Hepatocyte (in vitro differentiated cells): ENCODE measurements at regions not wholly inside any gene's neighbourhood (a gene's known extent, or its start where the extent isn't known, plus 50 kb on each side); places are given as distances from the start of the nearest gene placed in this dataset.

Source experiments
- DNase-seq: peaks from one replicate; pipeline ENCODE4 v3.0.0-alpha.2; 2016; ENCODE audit warnings: low spot score
- H2AFZ ChIP-seq: fragments of 200-600 bp; sonication (generic); 2 replicates; pipeline ENCODE4 v1.6.0; 2016; ENCODE audit warnings: antibody characterized with exemption, mild to moderate bottlenecking
- H3K27ac ChIP-seq: fragments of 200-600 bp; sonication (generic); 2 replicates; pipeline ENCODE4 v1.5.1; 2016; ENCODE audit warnings: mild to moderate bottlenecking
- H3K27me3 ChIP-seq: fragments of 200-600 bp; sonication (generic); 2 replicates; pipeline ENCODE4 v1.6.1; 2016
- H3K36me3 ChIP-seq: fragments of 200-600 bp; sonication (generic); replicated peaks from 2 replicates; pipeline ENCODE4 v1.5.1; 2016; ENCODE audit warnings: low read depth; ENCODE audit not compliant: insufficient read depth
- H3K4me1 ChIP-seq: fragments of 200-600 bp; sonication (generic); 2 replicates; pipeline ENCODE4 v1.5.1; 2016; ENCODE audit warnings: mild to moderate bottlenecking, moderate library complexity; ENCODE audit not compliant: insufficient read depth
- H3K4me2 ChIP-seq: fragments of 200-600 bp; sonication (generic); 2 replicates; pipeline ENCODE4 v1.6.0; 2016
- H3K4me3 ChIP-seq: fragments of 200-600 bp; sonication (generic); 2 replicates; pipeline ENCODE4 v1.5.1; 2016; ENCODE audit warnings: mild to moderate bottlenecking
- H3K79me2 ChIP-seq: fragments of 200-600 bp; sonication (generic); 2 replicates; pipeline ENCODE4 v1.6.0; 2017; ENCODE audit warnings: mild to moderate bottlenecking
- H3K9me2 ChIP-seq: fragments of 200-600 bp; sonication (generic); replicated peaks from 2 replicates; pipeline ENCODE4 v1.6.0; 2017; ENCODE audit warnings: mild to moderate bottlenecking; ENCODE audit not compliant: insufficient read depth
- H3K9me3 ChIP-seq: fragments of 200-600 bp; sonication (generic); 2 replicates; pipeline ENCODE4 v1.5.1; 2016; ENCODE audit warnings: low read depth, mild to moderate bottlenecking
- H4K20me1 ChIP-seq: fragments of 200-600 bp; sonication (generic); 2 replicates; pipeline ENCODE4 v1.6.0; 2016; ENCODE audit warnings: mild to moderate bottlenecking; ENCODE audit not compliant: insufficient read depth, poor library complexity, severe bottlenecking
- CTCF ChIP-seq: fragments of 200-600 bp; sonication (generic); IDR thresholded peaks from 2 replicates; pipeline ENCODE4 v1.5.1; 2016; ENCODE audit warnings: antibody characterized with exemption, mild to moderate bottlenecking; ENCODE audit not compliant: poor library complexity
- EZH2 ChIP-seq: fragments of 200-600 bp; sonication (generic); IDR thresholded peaks from 2 replicates; pipeline ENCODE4 v1.6.1; 2016; ENCODE audit warnings: antibody characterized with exemption, mild to moderate bottlenecking, borderline replicate concordance
- EZH2phosphoT487 ChIP-seq: fragments of 200-600 bp; sonication (generic); IDR thresholded peaks from one replicate; pipeline ENCODE4 v1.6.1; 2018; ENCODE audit warnings: antibody characterized with exemption, mild to moderate bottlenecking, low read depth, moderate library complexity; ENCODE audit not compliant: unreplicated experiment, severe bottlenecking
- WGBS: methylation state at CpG from one replicate; pipeline ENCODE4 v1.1.6; 2016; ENCODE audit warnings: low lambda C conversion rate; ENCODE audit errors: missing lambda C conversion rate; 5-methylcytosine and 5-hydroxymethylcytosine counted together

DNA sequence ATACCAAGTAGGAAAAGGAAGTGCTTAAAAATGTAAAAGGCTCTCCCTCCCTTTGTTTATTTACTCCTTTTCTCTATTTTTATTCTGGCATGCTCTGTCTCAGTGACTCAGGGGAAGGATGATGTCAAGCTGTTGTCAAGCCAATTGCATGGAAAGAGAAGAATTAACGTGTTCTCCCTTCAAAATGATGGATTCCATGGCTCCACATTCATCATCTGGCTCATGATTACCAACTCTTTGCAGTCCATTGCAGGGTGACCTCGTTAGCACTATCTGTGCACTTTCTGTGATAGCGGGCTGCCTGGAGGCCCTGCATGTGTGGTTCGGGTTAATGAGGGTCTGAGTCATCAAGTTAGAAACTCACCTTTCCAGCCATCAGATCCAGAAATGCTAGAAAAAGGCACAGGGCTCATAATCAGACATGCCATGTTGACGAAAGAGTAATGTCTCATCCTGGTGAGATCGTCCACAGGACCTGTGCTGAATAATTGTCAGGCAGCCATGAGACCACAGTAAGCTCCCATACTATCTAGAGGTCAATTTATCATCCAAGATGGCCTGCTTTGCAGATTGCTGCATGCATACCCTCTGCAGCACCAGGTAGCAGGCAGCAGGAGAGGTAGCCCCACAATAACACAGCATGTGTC is 79.2 kb upstream of the BTG1 start:
- TF ChIP-seq EZH2phosphoT487 (no peak), CTCF (no peak), EZH2 (no peak)

DNA sequence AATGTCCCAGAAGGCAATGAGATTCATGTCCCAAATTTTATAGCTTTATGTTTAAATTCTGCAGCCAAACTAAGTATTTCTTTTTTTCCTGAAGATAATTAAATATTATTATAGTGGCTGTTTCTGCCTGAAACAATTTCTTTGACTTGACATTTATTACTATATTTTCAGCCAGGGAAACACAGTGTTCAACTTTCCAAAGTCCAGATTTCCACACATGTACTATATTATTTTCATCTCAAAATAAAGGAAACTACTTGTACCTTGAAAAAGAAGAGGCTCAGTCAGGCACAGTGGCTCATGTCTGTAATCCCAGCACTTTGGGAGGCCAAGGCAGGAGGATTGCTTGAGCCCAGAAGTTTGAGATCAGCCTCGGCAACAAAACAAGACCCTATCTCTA is 77.8 kb upstream of the BTG1 start:
- no peaks in the 10 kb centered on the region for H3K9me2 ChIP-seq
- no peak overlapping the region for H2AFZ ChIP-seq
- H3K27me3 ChIP-seq: no peaks in the 10 kb centered on the region

More for the DNA sequence above, 79.2 kb upstream of the BTG1 start:
- peak; percentile 73 for DNase-seq
- H3K27ac ChIP-seq: peak overlapping the region; percentile 42
- H3K36me3 ChIP-seq: no peaks in the 10 kb centered on the region
- H3K27me3 ChIP-seq: no peaks in the 10 kb centered on the region
- no peak overlapping the region for H3K4me2 ChIP-seq
- WGBS: 22% methylated on average over 6 of the region's 6 CpGs
- H4K20me1 ChIP-seq: no peaks in the 10 kb centered on the region
- no peaks in the 10 kb centered on the region for H3K9me2 ChIP-seq
- no peak overlapping the region for H2AFZ ChIP-seq
- no peaks in the 10 kb centered on the region for H3K9me3 ChIP-seq
- H3K4me3 ChIP-seq: no peak overlapping the region
- H3K79me2 ChIP-seq: no peaks in the 10 kb centered on the region
- H3K4me1 ChIP-seq: peaks cover 5% of the 10 kb centered on the region

GRCh38 chr12:92221656-92222315 is 76.1 kb upstream of the BTG1 start:
- H3K27ac ChIP-seq: no peak overlapping the region
- no peaks in the 10 kb centered on the region for H3K9me3 ChIP-seq
- no peak overlapping the region for H3K4me2 ChIP-seq
- H3K79me2 ChIP-seq: no peaks in the 10 kb centered on the region
- H4K20me1 ChIP-seq: no peaks in the 10 kb centered on the region
- H3K36me3 ChIP-seq: no peaks in the 10 kb centered on the region
- no peak for TF ChIP-seq EZH2
- TF ChIP-seq EZH2phosphoT487: no peak
- TF ChIP-seq CTCF: no peak
- DNase-seq: no peak
- H3K4me3 ChIP-seq: no peak overlapping the region
- peaks cover 5% of the 10 kb centered on the region for H3K4me1 ChIP-seq
- 96% methylated on average over 5 of the region's 5 CpGs for WGBS
- H3K27me3 ChIP-seq: no peaks in the 10 kb centered on the region
- no peak overlapping the region for H2AFZ ChIP-seq
- H3K9me2 ChIP-seq: no peaks in the 10 kb centered on the region

More for the DNA sequence above, 77.8 kb upstream of the BTG1 start:
- peaks cover 5% of the 10 kb centered on the region for H3K4me1 ChIP-seq
- TF ChIP-seq EZH2: no peak
- TF ChIP-seq CTCF: no peak
- TF ChIP-seq EZH2phosphoT487: no peak
- H3K79me2 ChIP-seq: no peaks in the 10 kb centered on the region
- no peaks in the 10 kb centered on the region for H3K36me3 ChIP-seq
- no peak for DNase-seq
- H3K4me2 ChIP-seq: no peak overlapping the region
- H3K27ac ChIP-seq: no peak overlapping the region
- H3K9me3 ChIP-seq: no peaks in the 10 kb centered on the region
- no peaks in the 10 kb centered on the region for H4K20me1 ChIP-seq
- H3K4me3 ChIP-seq: no peak overlapping the region
- 100% methylated on average over 1 of the region's 1 CpG for WGBS
